GM12878 (cell line): ENCODE measurements at regions not wholly inside any gene's neighbourhood (a gene's known extent, or its start where the extent isn't known, plus 50 kb on each side); places are given as distances from the start of the nearest gene placed in this dataset.

Experiments used
- ATAC-seq: fragments of 200-7000 bp; cut with Tn5 transposase; 3 replicates; pipeline ENCODE4 v1.9.1; 2020; ENCODE audit warnings: mild to moderate bottlenecking, moderate library complexity
- BruUV-seq: library from RNA; stranded (reverse); fragments of 400-500 nt; replicated peaks from 2 replicates; lab custom pipeline; 2021; lab: Mats Ljungman, UMichigan
- CTCF ChIA-PET: fragments of 300-600 bp; sonication (Branson Sonifier 250); formaldehyde crosslinking; extraction: SDS; loops from one replicate; lab custom pipeline; 2021; ENCODE audit warnings: inconsistent platforms; lab: Yijun Ruan, JAX
- POLR2A ChIA-PET: fragments of 350-600 bp; formaldehyde crosslinking; extraction: SDS; loops from one replicate; lab custom pipeline; 2021; ENCODE audit warnings: inconsistent platforms; lab: Charles Lee
- RAD21 ChIA-PET: fragments of 300-600 bp; sonication (Branson Sonifier 250); formaldehyde crosslinking; loops from one replicate; lab custom pipeline; 2023; ENCODE audit warnings: antibody characterized with exemption; ENCODE audit not compliant: unreplicated experiment; lab: Charles Lee
- SMC1A ChIA-PET: fragments of 300-600 bp; sonication (Branson Sonifier 250); formaldehyde crosslinking; loops from one replicate; lab custom pipeline; 2023; ENCODE audit not compliant: unreplicated experiment, uncharacterized antibody; lab: Charles Lee
- DNase-seq: peaks from one replicate; pipeline ENCODE4 v3.0.0-alpha.2; 2011; ENCODE audit warnings: low read depth, low spot score
- FAIRE-seq: peaks from 3 replicates; lab custom pipeline; 2011; peaks lifted over from hg19 to GRCh38; lab: Jason Lieb, UNC
- H2AFZ ChIP-seq: 2 replicates; pipeline ENCODE4 v1.6.0; 2011; ENCODE audit warnings: low read depth, low read length, control low read depth; ENCODE audit not compliant: control insufficient read depth
- H3K27ac ChIP-seq: 2 replicates; pipeline ENCODE4 v1.5.1; 2011; ENCODE audit warnings: control low read depth; ENCODE audit not compliant: control insufficient read depth, insufficient read depth
- H3K27me3 ChIP-seq, 2 experiments: replicated peaks in 1 of 2; 2 replicates each; pipeline versions ENCODE4 v1.6.0 to v1.6.1; 2011; ENCODE audit warnings: low read length in 1 of 2; ENCODE audit not compliant: control insufficient read depth in 2 of 2, insufficient read depth in 2 of 2
- H3K36me3 ChIP-seq, 2 experiments: 2 replicates each; pipeline ENCODE4 v1.5.1; 2011; ENCODE audit warnings: low read length in 1 of 2; ENCODE audit not compliant: control insufficient read depth in 2 of 2, insufficient read depth in 2 of 2
- H3K4me1 ChIP-seq: 2 replicates; pipeline ENCODE4 v1.6.1; 2011; ENCODE audit warnings: mild to moderate bottlenecking, low read length, moderate library complexity, mixed read lengths; ENCODE audit not compliant: control insufficient read depth, insufficient read depth
- H3K4me2 ChIP-seq: 2 replicates; pipeline ENCODE4 v1.6.0; 2011; ENCODE audit warnings: control low read depth; ENCODE audit not compliant: control insufficient read depth, insufficient read depth
- H3K4me3 ChIP-seq: fragments of 200-600 bp; sonication (generic); 2 replicates; pipeline ENCODE4 v1.5.1; 2016
- H3K79me2 ChIP-seq: 2 replicates; pipeline ENCODE4 v1.6.0; 2011; ENCODE audit warnings: low read length; ENCODE audit not compliant: control insufficient read depth, insufficient read depth
- H3K9ac ChIP-seq: 2 replicates; pipeline ENCODE4 v1.8.0; 2011; ENCODE audit warnings: low read length, control low read depth, mixed read lengths; ENCODE audit not compliant: control insufficient read depth, insufficient read depth
- H3K9me3 ChIP-seq: replicated peaks from 3 replicates; pipeline ENCODE4 v1.5.1; 2011; ENCODE audit warnings: mild to moderate bottlenecking, low read length; ENCODE audit not compliant: control insufficient read depth, insufficient read depth
- H4K20me1 ChIP-seq: 2 replicates; pipeline ENCODE4 v1.6.0; 2011; ENCODE audit not compliant: control insufficient read depth, insufficient read depth
- FOXK2 ChIP-seq: fragments of 450-650 bp; IDR thresholded peaks from 2 replicates; pipeline ENCODE4 v1.6.1; 2017; ENCODE audit warnings: mild to moderate bottlenecking, moderate library complexity
- HSF1 ChIP-seq: fragments of 150-350 bp; IDR thresholded peaks from 2 replicates; pipeline ENCODE4 v1.6.1; 2014; ENCODE audit warnings: mild to moderate bottlenecking, low read depth, low read length
- JUND ChIP-seq: IDR thresholded peaks from 2 replicates; pipeline ENCODE4 v1.6.1; 2012; ENCODE audit warnings: low read depth, mild to moderate bottlenecking, low read length, improper control_type of control experiment, moderate library complexity
- MEF2A ChIP-seq: IDR thresholded peaks from 2 replicates; pipeline ENCODE4 v1.6.1; 2011; ENCODE audit warnings: low read depth, mild to moderate bottlenecking, low read length, moderate library complexity; ENCODE audit not compliant: insufficient read depth
- RAD51 ChIP-seq: fragments of 450-650 bp; IDR thresholded peaks from 2 replicates; pipeline ENCODE4 v1.6.1; 2016; ENCODE audit warnings: moderate library complexity, mild to moderate bottlenecking, inconsistent platforms
- RUNX3 ChIP-seq: IDR thresholded peaks from 2 replicates; pipeline ENCODE4 v1.6.1; 2012; ENCODE audit warnings: low read length, inconsistent platforms
- TBL1XR1 ChIP-seq: IDR thresholded peaks from 2 replicates; pipeline ENCODE4 v1.6.1; 2012; ENCODE audit warnings: low read depth, low read length, improper control_type of control experiment
- ZNF24 ChIP-seq: fragments of 450-650 bp; IDR thresholded peaks from 2 replicates; pipeline ENCODE4 v1.6.1; 2017; ENCODE audit warnings: antibody characterized with exemption, mild to moderate bottlenecking
- WGBS: methylation state at CpG from one replicate; pipeline ENCODE4 v1.1.6; 2016; ENCODE audit warnings: low lambda C conversion rate; ENCODE audit not compliant: insufficient replicate concordance, insufficient coverage; ENCODE audit errors: missing lambda C conversion rate; 5-methylcytosine and 5-hydroxymethylcytosine counted together
- in situ Hi-C: fragments of 300-500 bp; cut with MboI; formaldehyde crosslinking; loops from 9 replicates; pipeline ENCODE4 v1.14.3; 2018; ENCODE audit warnings: mixed read lengths
- intact Hi-C: fragments of 100-400 bp; cut with micrococcal nuclease; formaldehyde crosslinking; loops from one replicate; pipeline ENCODE4 v1.14.2; 2022; ENCODE audit not compliant: unreplicated experiment
- TF ChIP-seq, protein P1 (sequence below): fragments of 150-350 bp; IDR thresholded peaks from 2 replicates; pipeline ENCODE4 v1.6.1; 2016; ENCODE audit warnings: low read depth, low read length
- TF ChIP-seq, protein P2 (sequence below): IDR thresholded peaks from 2 replicates; pipeline ENCODE4 v1.6.1; 2012; ENCODE audit warnings: low read depth, low read length, improper control_type of control experiment

DNA sequence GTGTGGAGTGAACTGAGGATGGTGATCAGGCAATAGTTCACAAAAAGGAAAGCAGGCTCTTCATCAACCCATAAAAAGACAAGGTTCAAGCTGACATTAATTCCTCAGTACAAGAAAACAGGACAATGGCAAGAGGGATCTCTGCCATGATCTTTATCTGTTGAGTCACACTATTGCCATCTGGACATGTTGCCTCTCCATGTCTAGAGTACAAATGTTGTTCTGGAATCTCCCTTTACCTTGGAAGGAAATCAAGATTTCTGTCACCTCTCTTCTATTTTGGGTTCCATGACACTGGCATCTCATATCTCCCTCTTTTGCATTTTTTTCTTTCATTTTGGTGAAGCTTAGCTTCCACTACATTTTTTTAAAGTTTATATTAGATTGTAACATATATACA, 329.1 kb downstream of the USP25 start (continued):
- TF ChIP-seq, protein P1, sequence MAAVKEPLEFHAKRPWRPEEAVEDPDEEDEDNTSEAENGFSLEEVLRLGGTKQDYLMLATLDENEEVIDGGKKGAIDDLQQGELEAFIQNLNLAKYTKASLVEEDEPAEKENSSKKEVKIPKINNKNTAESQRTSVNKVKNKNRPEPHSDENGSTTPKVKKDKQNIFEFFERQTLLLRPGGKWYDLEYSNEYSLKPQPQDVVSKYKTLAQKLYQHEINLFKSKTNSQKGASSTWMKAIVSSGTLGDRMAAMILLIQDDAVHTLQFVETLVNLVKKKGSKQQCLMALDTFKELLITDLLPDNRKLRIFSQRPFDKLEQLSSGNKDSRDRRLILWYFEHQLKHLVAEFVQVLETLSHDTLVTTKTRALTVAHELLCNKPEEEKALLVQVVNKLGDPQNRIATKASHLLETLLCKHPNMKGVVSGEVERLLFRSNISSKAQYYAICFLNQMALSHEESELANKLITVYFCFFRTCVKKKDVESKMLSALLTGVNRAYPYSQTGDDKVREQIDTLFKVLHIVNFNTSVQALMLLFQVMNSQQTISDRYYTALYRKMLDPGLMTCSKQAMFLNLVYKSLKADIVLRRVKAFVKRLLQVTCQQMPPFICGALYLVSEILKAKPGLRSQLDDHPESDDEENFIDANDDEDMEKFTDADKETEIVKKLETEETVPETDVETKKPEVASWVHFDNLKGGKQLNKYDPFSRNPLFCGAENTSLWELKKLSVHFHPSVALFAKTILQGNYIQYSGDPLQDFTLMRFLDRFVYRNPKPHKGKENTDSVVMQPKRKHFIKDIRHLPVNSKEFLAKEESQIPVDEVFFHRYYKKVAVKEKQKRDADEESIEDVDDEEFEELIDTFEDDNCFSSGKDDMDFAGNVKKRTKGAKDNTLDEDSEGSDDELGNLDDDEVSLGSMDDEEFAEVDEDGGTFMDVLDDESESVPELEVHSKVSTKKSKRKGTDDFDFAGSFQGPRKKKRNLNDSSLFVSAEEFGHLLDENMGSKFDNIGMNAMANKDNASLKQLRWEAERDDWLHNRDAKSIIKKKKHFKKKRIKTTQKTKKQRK: no peak
- TF ChIP-seq TBL1XR1 (no peak), ZNF24 (no peak), RUNX3 (no peak), FOXK2 (no peak), RAD51 (no peak), MEF2A (no peak)
- TF ChIP-seq, protein P2, sequence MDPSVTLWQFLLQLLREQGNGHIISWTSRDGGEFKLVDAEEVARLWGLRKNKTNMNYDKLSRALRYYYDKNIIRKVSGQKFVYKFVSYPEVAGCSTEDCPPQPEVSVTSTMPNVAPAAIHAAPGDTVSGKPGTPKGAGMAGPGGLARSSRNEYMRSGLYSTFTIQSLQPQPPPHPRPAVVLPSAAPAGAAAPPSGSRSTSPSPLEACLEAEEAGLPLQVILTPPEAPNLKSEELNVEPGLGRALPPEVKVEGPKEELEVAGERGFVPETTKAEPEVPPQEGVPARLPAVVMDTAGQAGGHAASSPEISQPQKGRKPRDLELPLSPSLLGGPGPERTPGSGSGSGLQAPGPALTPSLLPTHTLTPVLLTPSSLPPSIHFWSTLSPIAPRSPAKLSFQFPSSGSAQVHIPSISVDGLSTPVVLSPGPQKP: no peak

DNA sequence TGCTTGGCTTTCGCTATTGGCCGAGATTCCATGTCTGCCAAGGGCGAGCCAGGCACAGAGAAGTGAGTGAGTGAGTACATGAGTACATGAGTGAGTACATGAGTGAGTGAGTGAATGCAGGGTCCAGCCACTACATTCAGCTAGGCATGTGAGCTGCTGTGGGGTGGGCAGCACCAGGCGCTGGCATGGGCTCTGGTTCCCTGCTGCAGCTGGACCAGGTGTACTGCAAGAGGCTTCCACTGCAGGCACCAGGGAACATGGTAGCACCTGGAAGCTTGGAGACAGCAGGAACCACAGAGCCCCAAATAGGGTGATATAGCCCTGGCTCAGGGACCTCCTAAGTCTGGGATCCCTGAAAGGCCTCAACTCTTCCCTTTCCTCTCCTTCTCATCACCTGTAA, 330.2 kb downstream of the USP25 start:
- TF ChIP-seq MEF2A (no peak), JUND (no peak), HSF1 (no peak)
- in situ Hi-C loops: loop anchor here (10.0 kb wide), 1 partner anchor 55 kb away; no protein-coding TSS in a partner anchor
- Histone ChIP-seq H3K36me3 (no peaks in the 10 kb centered on the region), H2AFZ (no peak overlapping the region), H3K27ac (no peak overlapping the region), H3K9ac (no peak overlapping the region), H3K4me1 (no peaks in the 10 kb centered on the region), H3K79me2 (no peaks in the 10 kb centered on the region), H3K4me2 (no peak overlapping the region), H3K4me3 (no peak overlapping the region), H3K27me3 (no peaks in the 10 kb centered on the region), H3K9me3 (no peaks in the 10 kb centered on the region; the same call in 2 of the 3 replicates), H4K20me1 (no peaks in the 10 kb centered on the region)
- DNase-seq: no peak
- no TSS peak for BruUV-seq
- 23% methylated on average over 4 of the region's 4 CpGs for WGBS
- intact Hi-C loops: no loop called here
- ChIA-PET CTCF (no interaction called here), POLR2A (no interaction called here), SMC1A (no interaction called here), RAD21 (no interaction called here)
- FAIRE-seq: no peak
- no peak for ATAC-seq
